ENCODE measurements at regions not wholly inside any gene's neighbourhood (a gene's known extent, or its start where the extent isn't known, plus 50 kb on each side); places are given as distances from the start of the nearest gene placed in this dataset.

DNA sequence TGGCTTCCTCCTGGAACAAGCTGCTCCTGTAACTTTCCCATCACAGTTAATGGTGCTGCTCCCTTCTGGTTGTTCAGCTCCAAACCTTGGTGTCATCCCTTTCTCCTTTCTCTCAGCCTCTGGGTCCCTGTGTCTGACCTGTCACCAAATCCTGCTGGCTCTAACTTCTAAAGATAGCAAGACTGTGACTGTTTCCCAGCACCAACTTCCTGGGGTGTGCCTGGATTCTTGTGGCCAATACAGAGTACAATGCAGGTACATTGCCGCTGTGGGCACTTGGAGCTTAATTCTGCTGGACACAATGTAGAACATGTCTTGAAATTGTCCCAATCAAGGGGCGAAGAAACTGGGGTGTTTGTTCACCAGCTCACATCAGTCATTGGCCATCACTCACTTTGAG lies 156.7 kb upstream of the CSF3R start:
- DNase-seq: no peak

- DNase-seq: peak; percentile 2
These were observed 155.6 kb upstream of the CSF3R start for GRCh38 chr1:36638268-36638667.

- no peak for DNase-seq
These were observed 153.5 kb upstream of the CSF3R start for GRCh38 chr1:36636206-36636605.

DNA sequence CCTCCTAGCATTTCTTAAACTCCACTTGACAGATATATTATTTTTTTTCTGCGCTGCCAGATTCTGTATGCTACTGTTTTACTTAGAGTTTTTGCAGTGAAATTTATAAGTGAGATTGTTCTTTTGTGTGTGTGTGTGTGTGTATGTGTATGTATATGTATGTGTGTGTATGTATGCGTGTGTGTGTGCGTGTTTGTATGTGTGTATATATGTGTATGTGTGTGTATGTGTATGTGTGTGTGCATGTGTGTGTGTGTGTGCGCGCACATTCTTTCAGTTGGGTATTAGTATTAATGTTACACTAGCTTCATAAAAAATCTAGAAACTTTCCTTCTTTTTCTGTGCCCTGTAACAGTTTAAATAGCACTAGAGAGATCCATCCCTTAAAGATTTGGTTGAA lies 152.6 kb upstream of the CSF3R start:
- DNase-seq: no peak

DNA sequence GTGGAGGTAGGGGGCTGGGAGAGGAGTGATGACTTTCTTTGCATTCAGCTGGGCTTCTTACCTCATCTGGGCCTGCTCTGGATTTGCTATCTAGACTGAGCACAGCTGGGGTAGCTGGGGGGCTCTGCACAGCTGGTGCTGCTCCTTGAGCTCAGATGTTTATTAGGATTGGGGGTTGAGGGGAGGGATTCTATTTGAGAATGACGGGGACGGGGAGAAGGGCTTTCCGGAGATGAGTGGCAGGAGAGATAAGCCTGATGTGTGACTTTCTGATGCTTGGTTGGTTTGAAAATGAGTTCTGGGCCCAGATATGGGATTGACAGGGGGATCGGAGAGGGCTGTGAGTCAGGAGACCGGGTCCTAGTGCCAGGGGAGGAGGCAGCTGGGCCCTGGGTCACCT lies 146.1 kb upstream of the CSF3R start:
- no peak for DNase-seq

DNA sequence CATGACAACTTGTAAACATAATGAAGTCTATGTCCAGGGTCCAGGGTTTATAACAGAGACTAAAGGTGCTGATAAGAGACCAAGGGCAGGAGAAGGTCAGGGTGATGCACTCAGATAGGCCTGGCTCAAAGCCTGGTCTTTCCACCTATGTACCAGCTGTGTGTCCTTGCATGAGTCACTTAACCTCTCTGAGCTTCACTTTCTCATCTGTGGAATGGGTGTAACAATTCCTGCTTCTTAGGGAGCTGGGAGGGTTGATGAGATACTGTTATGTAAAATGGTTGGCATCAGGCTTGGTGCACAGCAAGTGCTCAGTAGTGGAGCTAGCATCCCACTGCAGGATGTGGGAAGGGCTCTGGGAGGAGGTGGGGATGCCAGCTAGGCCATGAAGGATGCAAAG lies 143.7 kb upstream of the CSF3R start:
- DNase-seq: no peak

DNA sequence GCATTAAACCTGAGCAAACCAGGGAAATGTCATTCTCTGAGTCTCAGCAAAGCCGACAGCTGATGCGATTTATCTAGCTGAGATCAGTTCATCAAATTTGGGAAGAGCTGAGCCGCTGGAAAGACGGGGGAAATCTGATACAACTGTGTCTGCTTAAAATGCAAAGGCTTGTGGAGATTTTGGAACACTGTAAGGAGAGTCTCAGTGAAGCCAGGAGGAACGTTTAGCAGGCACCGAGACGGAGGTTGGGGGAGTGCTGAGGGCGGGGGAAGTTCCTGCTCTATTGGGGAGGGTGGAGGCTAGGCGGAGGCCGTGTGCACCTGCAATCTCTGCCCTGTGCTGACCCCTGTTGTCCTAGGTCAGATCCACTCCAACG lies 143.2 kb upstream of the CSF3R start:
- DNase-seq: no peak

GRCh38 chr1:36625253-36625934 lies 142.7 kb upstream of the CSF3R start:
- DNase-seq: no peak

- no peak for DNase-seq
These were observed 141.8 kb upstream of the CSF3R start for GRCh38 chr1:36624466-36624865.

DNA sequence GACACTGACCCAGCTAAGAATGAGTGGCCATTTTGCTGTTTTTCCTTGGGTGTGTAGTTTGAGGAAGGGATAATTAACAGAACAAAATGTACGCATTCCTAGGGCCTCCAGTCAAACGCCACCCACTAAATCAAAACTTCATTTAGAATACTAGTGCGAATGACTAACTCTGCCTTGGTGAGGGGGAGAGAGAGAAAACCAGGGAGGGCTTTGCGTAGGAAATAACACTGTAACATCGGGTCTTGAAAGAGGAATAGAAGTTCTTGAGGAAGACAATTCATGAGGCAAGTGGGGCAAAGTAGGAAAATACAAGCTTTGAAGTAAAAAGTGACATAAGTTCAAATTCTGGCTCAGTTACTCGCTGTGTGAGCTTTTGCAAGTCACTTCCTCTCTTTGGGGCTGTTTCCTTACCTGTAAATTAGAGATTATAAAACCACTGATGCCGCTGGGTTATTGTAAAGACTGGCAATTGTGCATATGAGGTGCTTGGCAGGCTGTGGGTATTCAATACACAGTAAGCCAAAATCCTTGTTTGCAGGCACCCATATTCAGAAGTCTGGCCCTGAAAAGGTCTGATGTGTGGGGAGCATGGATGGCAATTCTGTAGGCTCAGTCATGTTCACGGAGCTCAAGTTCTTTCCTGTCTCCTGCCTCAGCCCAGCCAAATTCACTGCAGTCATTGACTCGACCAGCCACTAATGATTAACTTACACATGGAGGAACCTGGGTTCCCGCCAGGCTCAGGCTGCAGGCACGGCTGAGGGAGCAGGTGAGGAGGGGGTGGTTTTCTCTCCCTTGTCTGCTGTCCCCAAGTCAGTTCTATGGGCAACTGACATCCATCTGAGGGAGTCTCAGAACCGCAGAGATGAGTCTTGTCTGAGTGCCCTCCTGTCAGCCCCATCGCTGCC lies 140.3 kb upstream of the CSF3R start:
- no peak for DNase-seq

DNA sequence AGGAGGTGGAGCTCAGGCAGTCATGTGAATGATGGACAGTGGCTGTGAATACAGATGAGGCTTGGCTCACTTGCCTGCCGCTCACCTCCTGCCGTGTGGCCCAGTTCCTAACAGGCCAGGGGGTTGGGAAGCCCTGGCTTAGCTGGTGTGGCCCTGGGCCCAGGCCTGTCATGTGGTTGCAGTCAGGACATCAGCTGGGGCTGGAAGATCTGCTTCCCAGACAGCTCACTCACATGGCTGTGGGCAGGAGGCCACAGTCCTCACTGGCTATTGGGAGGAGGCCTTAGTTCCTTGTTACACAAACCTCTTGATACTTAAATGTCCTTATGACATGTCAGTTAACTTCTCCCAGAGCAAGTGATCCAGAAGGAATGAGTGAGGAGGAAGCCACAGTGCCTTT lies 138.8 kb upstream of the CSF3R start:
- DNase-seq: no peak

DNA sequence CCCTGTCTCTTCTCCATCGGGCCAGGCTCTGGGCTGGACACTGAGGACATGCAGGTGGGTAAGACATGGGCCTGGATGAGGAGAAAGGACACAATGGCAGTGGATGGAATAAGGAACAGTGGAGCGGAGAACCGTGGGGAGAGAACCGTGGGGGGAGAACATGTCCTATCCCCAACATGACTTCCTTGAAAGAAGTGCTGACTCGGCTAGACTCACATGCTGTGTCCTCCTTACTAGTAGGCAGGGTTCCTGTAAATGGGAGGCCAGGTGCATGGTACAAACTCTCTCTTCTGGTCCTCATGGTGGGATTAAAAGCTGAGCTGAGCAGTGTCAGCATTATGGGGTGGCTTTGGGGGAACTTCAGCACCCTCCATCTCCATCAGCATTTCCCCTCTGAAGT lies 137.4 kb upstream of the CSF3R start:
- DNase-seq: no peak

DNA sequence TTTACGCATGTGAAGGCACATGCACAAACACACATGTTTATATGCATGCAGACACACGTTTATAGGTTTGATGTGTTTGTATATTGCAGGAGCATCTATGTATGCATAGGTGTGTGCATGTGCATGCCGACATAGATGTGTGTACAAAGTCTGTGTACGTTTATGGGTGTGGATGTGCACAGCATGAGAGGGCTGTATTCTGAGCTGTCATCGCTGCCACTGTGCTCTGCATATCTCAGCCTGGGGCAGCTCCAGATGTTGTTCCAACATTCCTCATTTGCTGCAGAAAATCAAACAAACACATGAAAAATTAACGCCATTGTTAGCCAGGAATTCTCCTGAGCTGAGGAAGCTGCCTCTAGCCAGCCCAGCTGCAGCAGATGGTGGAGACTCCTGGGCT lies 132.3 kb upstream of the CSF3R start:
- no peak for DNase-seq

DNA sequence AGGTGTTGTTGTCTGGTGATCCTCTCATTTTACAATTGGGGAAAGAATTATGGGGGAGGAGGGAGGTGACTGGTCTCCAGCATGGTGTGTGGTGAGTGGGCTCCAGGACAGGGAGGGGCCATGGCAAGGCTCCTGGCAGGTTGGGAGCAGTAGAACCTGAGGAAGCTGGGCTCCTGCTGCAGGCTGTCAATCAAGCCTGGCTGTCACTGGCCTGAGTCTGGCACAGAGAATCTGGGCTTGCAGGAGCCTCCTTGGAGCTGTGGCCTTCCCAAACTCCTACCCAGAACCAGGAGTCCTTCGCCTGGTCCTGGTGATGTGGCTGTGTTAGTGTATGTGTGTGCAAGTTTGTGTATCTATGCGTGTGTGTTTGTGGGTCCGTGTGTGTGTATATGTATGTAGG lies 131.9 kb upstream of the CSF3R start:
- no peak for DNase-seq

DNA sequence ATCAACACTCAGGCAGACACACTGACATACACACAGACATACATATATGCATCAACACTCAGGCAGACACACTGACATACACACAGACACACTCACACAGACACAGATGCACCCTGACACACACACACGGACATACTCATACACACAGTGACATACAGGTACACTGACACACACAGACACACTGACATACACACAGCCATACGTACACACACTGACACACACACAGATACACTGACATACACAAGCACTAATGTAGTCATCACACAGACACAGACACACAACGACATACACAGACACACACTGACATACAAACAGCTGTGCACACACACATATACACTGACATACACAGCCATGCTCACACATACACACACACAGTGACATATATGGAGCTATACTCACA lies 131.0 kb upstream of the CSF3R start:
- DNase-seq: no peak

DNA sequence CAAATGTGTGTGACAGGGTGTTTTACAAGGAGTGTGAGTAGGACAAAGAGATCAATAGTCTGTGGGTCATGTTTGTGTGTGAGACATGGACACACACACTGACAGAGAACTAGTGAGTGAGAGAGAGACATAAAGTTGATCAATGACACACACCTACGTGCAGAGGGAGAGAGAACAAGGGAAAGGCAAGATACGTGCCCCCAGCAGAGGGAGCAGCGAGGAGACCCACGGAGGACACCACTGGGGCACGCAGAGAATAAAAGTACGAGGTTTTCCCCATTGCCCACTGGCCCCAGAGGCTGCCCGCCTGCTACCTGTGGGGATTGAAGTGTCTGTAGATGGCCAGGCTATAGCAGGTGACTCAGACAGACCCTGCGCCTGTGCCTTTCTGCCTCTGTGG lies 130.2 kb upstream of the CSF3R start:
- no peak for DNase-seq

DNA sequence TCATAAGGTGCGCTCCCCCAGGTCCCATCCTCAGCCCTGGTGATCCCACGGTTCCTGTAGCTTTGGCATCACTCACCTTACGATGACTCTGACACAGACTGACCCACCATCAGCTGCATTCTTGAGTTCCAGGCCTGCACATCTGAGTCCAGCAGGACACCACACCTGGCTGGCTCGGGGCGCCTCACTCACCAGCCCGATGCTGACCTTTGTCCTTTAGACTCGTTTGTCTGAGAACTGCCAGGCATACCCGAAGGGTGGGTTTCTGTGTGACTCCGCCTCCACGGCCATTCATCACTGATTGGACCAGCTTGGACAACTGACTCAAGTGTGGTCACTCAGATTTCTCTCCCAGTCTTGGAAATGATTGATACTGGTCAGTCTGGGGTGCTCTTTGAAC lies 129.4 kb upstream of the CSF3R start:
- DNase-seq: no peak

DNA sequence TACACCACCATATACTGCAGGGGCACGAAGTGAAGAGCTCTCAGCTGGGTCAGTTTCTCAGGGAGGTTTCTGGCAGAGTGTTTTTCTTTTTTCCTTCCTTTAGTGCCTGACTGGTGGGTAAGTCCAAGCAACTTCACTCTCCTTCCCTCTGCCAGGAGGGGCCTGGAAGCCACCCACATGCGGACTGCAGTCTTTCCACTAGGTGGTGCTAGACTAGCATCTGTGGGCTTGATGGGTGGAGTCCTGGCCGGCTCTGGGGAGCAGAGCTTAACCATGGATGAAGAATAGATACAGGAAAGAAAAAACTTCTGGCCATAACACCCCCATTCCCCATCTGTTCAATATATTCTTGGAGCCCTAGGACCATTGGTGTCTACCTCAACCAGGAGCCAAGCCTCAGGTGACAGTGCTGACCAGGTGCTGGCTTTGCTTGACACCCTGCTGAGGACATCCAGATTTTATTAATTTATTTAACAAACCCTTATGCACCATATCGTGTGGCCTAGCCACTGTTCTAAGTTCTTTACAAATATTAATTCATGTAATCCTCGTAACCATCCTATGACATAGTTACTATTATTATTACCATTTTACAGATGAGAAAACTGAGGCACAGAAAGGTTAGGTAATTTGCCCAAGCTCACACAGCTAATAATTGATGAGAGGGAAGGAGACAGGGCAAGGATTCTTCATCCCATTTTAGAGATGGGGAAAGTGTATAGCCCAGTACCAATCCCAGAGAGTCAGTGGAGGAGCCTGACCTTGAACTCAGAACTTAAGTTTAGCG lies 126.7 kb upstream of the CSF3R start:
- peak; percentile 52 for DNase-seq

DNA sequence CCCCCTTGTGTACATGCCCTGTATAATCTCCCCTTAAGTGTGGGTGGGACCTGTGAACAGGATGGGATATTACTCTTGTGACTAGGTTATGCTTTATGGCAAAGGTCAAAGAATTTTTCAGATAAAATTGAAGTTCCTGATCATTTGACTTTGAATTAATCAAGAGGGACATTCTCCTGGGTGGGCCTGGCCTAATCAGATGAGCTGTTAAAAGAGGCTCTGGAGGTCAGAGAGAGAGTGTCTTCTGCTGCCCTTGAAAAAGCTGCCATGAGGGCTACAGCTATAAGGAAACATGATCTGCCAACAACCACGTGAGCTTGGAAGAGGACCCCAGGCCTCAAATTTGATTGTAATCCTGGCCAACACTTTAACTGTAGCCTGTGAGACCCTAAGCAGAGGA lies 125.6 kb upstream of the CSF3R start:
- no peak for DNase-seq

- DNase-seq: no peak
These were observed 124.5 kb upstream of the CSF3R start for GRCh38 chr1:36607263-36607651.

- no peak for DNase-seq
These were observed 124.0 kb upstream of the CSF3R start for GRCh38 chr1:36606641-36607262.

DNA sequence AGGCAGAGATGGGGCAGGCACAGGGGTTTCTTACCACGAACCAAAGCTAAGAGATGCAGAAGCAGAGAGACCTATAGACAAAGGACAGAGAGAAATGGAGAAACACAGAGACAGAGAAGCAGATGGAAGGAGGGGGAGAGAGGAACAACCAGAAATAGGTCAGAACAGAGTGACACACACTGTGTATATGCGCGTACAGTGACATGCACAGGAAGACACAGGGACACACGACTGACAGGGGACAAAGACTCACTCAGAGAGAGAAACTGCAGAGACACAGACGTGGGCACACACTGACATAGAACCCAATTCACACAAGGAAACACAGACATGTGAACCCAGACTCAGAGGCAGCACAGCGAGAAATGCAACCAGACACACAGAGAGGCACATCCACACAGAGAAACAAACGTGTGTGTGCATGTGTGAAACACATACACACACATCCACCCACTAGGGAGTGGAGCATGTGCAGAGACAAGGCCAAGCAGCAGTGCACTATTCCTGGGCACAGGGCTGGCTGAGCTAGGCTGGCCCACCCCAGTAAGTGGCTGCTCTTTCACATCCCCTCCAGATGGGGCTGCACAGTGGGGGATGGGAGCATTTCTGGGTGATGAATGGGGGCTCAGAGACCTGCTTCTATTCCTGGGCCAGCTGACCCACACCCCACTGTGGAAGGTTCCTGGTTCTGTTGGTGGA lies 123.4 kb upstream of the CSF3R start:
- no peak for DNase-seq

DNA sequence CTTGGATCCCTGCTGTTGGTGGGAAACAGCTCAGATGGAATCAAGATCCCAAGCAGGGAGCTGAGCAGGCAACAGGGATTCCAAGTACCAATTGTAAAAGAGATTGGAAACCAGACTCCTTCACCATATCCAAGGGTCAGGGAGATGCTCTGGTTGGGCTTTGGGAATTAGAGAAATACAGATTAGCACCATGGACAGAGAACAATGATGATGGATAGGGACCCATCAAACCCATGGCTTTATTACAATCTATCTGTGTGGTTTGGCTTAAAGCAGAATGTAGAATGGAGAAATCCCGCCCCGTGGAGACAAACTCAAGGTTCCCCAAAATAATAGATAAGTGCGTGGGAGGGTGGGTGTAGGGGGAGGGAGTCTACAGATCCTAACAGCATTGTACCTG lies 120.7 kb upstream of the CSF3R start:
- no peak for DNase-seq
